ENCODE measurements at regions not wholly inside any gene's neighbourhood (a gene's known extent, or its start where the extent isn't known, plus 50 kb on each side); places are given as distances from the start of the nearest gene placed in this dataset.

- Histone ChIP-seq H3K27ac (no peak overlapping the region), H3K9me3 (no peaks in the 10 kb centered on the region), H3K4me3 (no peak overlapping the region), H3K36me3 (no peaks in the 10 kb centered on the region), H3K4me1 (peaks cover 2 to 36% (median 21%) of the 10 kb centered on the region in 9 donors), H3K27me3 (no peaks in the 10 kb centered on the region)
- intact Hi-C loops (cut with DNase I): no loop called here
- TF ChIP-seq CTCF (IDR thresholded peaks at IDR 0.05): no peak
- WGBS, 2 donors: 76 to 77% methylated on average over 8 of the region's 8 CpGs
- DNase-seq: no peak
- ATAC-seq: no peak
These were observed 54.5 kb upstream of the SLC35C1 start for GRCh38 chr11:45750439-45750838.

- H3K27me3 ChIP-seq: no peaks in the 10 kb centered on the region
- peaks cover 0 to 27% (median 8%) of the 10 kb centered on the region in 9 donors for H3K4me1 ChIP-seq
- H3K9me3 ChIP-seq: no peaks in the 10 kb centered on the region
- H3K36me3 ChIP-seq: no peaks in the 10 kb centered on the region
- no peak for ATAC-seq
- no peak for DNase-seq
- WGBS, 2 donors: 95% methylated on average over 5 of the region's 5 CpGs
- H3K4me3 ChIP-seq: no peak overlapping the region
- H3K27ac ChIP-seq: no peak overlapping the region
- intact Hi-C loops (cut with DNase I): loop anchor here in 3 of 10 donors (2.0 to 10.0 kb wide), 3 partner anchors 46 to 94 kb away; partner anchors contain the start of gene CHST1 (in 1 of the 3)
- no peak for TF ChIP-seq CTCF (IDR thresholded peaks at IDR 0.05)
These were observed 56.1 kb upstream of the SLC35C1 start for GRCh38 chr11:45748801-45749200.

GRCh38 chr11:45745065-45745811 is 59.7 kb upstream of the SLC35C1 start:
- ATAC-seq (peak; percentile 82 to 95 (median 92)), DNase-seq (peak; percentile 75 to 77)
- intact Hi-C loops (cut with DNase I): loop anchor here in 2 of 10 donors (5.0 to 10.0 kb wide), 2 partner anchors 78 to 90 kb away; partner anchors contain the start of gene CHST1 (in 1 of the 2)
- no peak overlapping the region for H3K4me3 ChIP-seq
- no peaks in the 10 kb centered on the region for H3K9me3 ChIP-seq
- H3K27me3 ChIP-seq: no peaks in the 10 kb centered on the region
- H3K36me3 ChIP-seq: no peaks in the 10 kb centered on the region
- 51 to 60% methylated on average over 13 of the region's 13 CpGs for WGBS, 2 donors
- H3K27ac ChIP-seq: peak overlapping the region in 9 of 10 donors; percentile 28 to 74 (median 57)
- TF ChIP-seq CTCF (IDR thresholded peaks at IDR 0.05): no peak
- H3K4me1 ChIP-seq: peaks cover 0 to 31% (median 8%) of the 10 kb centered on the region in 9 donors

- peak overlapping the region in 4 of 10 donors; percentile 56 to 74 (median 60) for H3K27ac ChIP-seq
- 94% methylated on average over 11 of the region's 11 CpGs for WGBS, 2 donors
- DNase-seq (no peak), ATAC-seq (no peak)
- no peak for TF ChIP-seq CTCF (IDR thresholded peaks at IDR 0.05)
- no peaks in the 10 kb centered on the region for H3K36me3 ChIP-seq
- intact Hi-C loops (cut with DNase I): loop anchor here in 1 of 10 donors (10.0 kb wide), 1 partner anchor 89 kb away; no protein-coding TSS in a partner anchor
- H3K4me3 ChIP-seq: no peak overlapping the region
- no peaks in the 10 kb centered on the region for H3K9me3 ChIP-seq
- no peaks in the 10 kb centered on the region for H3K27me3 ChIP-seq
- H3K4me1 ChIP-seq: peaks cover 0 to 31% (median 8%) of the 10 kb centered on the region in 9 donors
These were observed 61.1 kb upstream of the SLC35C1 start for GRCh38 chr11:45743556-45744468.

All from heart right ventricle (tissue), 16 donors.